ENCODE measurements at regions not wholly inside any gene's neighbourhood (a gene's known extent, or its start where the extent isn't known, plus 50 kb on each side); places are given as distances from the start of the nearest gene placed in this dataset.

GRCh38 chr2:48856657-48857056 lies 101.1 kb upstream of the LHCGR start:
- H3K4me3 Mint-ChIP-seq (ENCODE audit: low read depth) = no peak overlapping the region
- no peaks in the 10 kb centered on the region for H3K36me3 Mint-ChIP-seq (ENCODE audit: insufficient read depth)
- no peaks in the 10 kb centered on the region for H3K9me3 Mint-ChIP-seq (ENCODE audit: low read depth)
- no peak for TF ChIP-seq CTCF (IDR thresholded peaks at IDR 0.05; ENCODE audit: unreplicated experiment)
- H3K4me1 Mint-ChIP-seq (ENCODE audit: low read depth) = no peaks in the 10 kb centered on the region
- no peak for DNase-seq (ENCODE audit: low spot score, unreplicated experiment)
- H3K27me3 Mint-ChIP-seq = peaks cover 3% of the 10 kb centered on the region
- no peak overlapping the region for H3K27ac Mint-ChIP-seq

- Mint-ChIP-seq H3K27ac (no peak overlapping the region), H3K4me1 (ENCODE audit: low read depth) (no peaks in the 10 kb centered on the region), H3K36me3 (ENCODE audit: insufficient read depth) (no peaks in the 10 kb centered on the region), H3K27me3 (peaks cover 3% of the 10 kb centered on the region), H3K4me3 (ENCODE audit: low read depth) (no peak overlapping the region), H3K9me3 (ENCODE audit: low read depth) (no peaks in the 10 kb centered on the region)
- no peak for TF ChIP-seq CTCF (IDR thresholded peaks at IDR 0.05; ENCODE audit: unreplicated experiment)
- no peak for DNase-seq (ENCODE audit: low spot score, unreplicated experiment)
Measured at GRCh38 chr2:48856144-48856543, 100.6 kb upstream of the LHCGR start.

- Mint-ChIP-seq H3K9me3 (ENCODE audit: low read depth) (no peaks in the 10 kb centered on the region), H3K4me3 (ENCODE audit: low read depth) (no peak overlapping the region), H3K36me3 (ENCODE audit: insufficient read depth) (no peaks in the 10 kb centered on the region), H3K27me3 (peaks cover 3% of the 10 kb centered on the region), H3K4me1 (ENCODE audit: low read depth) (no peaks in the 10 kb centered on the region), H3K27ac (no peak overlapping the region)
- TF ChIP-seq CTCF (IDR thresholded peaks at IDR 0.05; ENCODE audit: unreplicated experiment) = no peak
- DNase-seq (ENCODE audit: low spot score, unreplicated experiment) = no peak
Measured at GRCh38 chr2:48855142-48855541, 99.6 kb upstream of the LHCGR start.

- Mint-ChIP-seq H3K27me3 (peaks cover 3% of the 10 kb centered on the region), H3K9me3 (ENCODE audit: low read depth) (no peaks in the 10 kb centered on the region), H3K36me3 (ENCODE audit: insufficient read depth) (no peaks in the 10 kb centered on the region), H3K4me1 (ENCODE audit: low read depth) (no peaks in the 10 kb centered on the region), H3K27ac (no peak overlapping the region), H3K4me3 (ENCODE audit: low read depth) (no peak overlapping the region)
- TF ChIP-seq CTCF (IDR thresholded peaks at IDR 0.05; ENCODE audit: unreplicated experiment) = no peak
- DNase-seq (ENCODE audit: low spot score, unreplicated experiment) = no peak
Measured at GRCh38 chr2:48854681-48855080, 99.2 kb upstream of the LHCGR start.

- TF ChIP-seq CTCF (IDR thresholded peaks at IDR 0.05; ENCODE audit: unreplicated experiment) = no peak
- H3K36me3 Mint-ChIP-seq (ENCODE audit: insufficient read depth) = no peaks in the 10 kb centered on the region
- H3K27ac Mint-ChIP-seq = no peak overlapping the region
- H3K27me3 Mint-ChIP-seq = peaks cover 3% of the 10 kb centered on the region
- no peak overlapping the region for H3K4me3 Mint-ChIP-seq (ENCODE audit: low read depth)
- H3K9me3 Mint-ChIP-seq (ENCODE audit: low read depth) = no peaks in the 10 kb centered on the region
- DNase-seq (ENCODE audit: low spot score, unreplicated experiment) = no peak
- no peaks in the 10 kb centered on the region for H3K4me1 Mint-ChIP-seq (ENCODE audit: low read depth)
Measured at GRCh38 chr2:48852938-48853337, 97.4 kb upstream of the LHCGR start.
